A673 (cell line): ENCODE measurements at regions not wholly inside any gene's neighbourhood (a gene's known extent, or its start where the extent isn't known, plus 50 kb on each side); places are given as distances from the start of the nearest gene placed in this dataset.

Experiments
- BruUV-seq: library from RNA; stranded (reverse); fragments of 400-500 nt; replicated peaks from 2 replicates; lab custom pipeline; 2021; lab: Mats Ljungman, UMichigan
- CTCF ChIA-PET: fragments of 300-600 bp; sonication (Branson Sonifier 250); formaldehyde crosslinking; loops from one replicate; lab custom pipeline; 2022; ENCODE audit warnings: antibody characterized with exemption; lab: Charles Lee
- POLR2A ChIA-PET: fragments of 300-600 bp; sonication (Branson Sonifier 250); formaldehyde crosslinking; loops from one replicate; lab custom pipeline; 2022; ENCODE audit warnings: antibody characterized with exemption; ENCODE audit not compliant: low non-redundant PET; lab: Charles Lee
- DNase-seq: peaks from one replicate; pipeline ENCODE4 v3.0.0-alpha.2; 2015; ENCODE audit warnings: low spot score
- H3K27ac ChIP-seq: fragments of 200-600 bp; sonication (generic); 2 replicates; pipeline ENCODE4 v1.5.1; 2016; ENCODE audit warnings: mixed run types, low read depth, mild to moderate bottlenecking, mixed read lengths, antibody characterized with exemption, low read length; ENCODE audit not compliant: poor library complexity, severe bottlenecking
- H3K27me3 ChIP-seq: fragments of 200-600 bp; sonication (generic); replicated peaks from 2 replicates; pipeline ENCODE4 v1.6.1; 2017; ENCODE audit warnings: mixed run types, low read depth, mild to moderate bottlenecking, mixed read lengths, antibody characterized with exemption, low read length; ENCODE audit not compliant: insufficient read depth, poor library complexity
- H3K36me3 ChIP-seq: fragments of 200-600 bp; sonication (generic); 2 replicates; pipeline ENCODE4 v1.6.1; 2016; ENCODE audit warnings: mixed run types, mild to moderate bottlenecking, mixed read lengths, antibody characterized with exemption, low read length; ENCODE audit not compliant: insufficient read depth, poor library complexity, severe bottlenecking
- H3K4me1 ChIP-seq: fragments of 200-600 bp; sonication (generic); 2 replicates; pipeline ENCODE4 v1.6.1; 2017; ENCODE audit warnings: mixed run types, mild to moderate bottlenecking, mixed read lengths, antibody characterized with exemption, low read length; ENCODE audit not compliant: insufficient read depth, poor library complexity, severe bottlenecking
- H3K4me3 ChIP-seq: fragments of 200-600 bp; sonication (generic); 2 replicates; pipeline ENCODE4 v1.5.1; 2016; ENCODE audit warnings: low read depth, mixed run types, mild to moderate bottlenecking, mixed read lengths, low read length; ENCODE audit not compliant: poor library complexity, severe bottlenecking
- H3K9me3 ChIP-seq: fragments of 200-600 bp; sonication (generic); 2 replicates; pipeline ENCODE4 v1.6.1; 2016; ENCODE audit warnings: mixed run types, low read depth, mild to moderate bottlenecking, mixed read lengths, antibody characterized with exemption, low read length; ENCODE audit not compliant: poor library complexity, severe bottlenecking
- EZH2 ChIP-seq: fragments of 200-600 bp; sonication (generic); IDR thresholded peaks from 2 replicates; pipeline ENCODE4 v1.6.1; 2017; ENCODE audit warnings: borderline replicate concordance, low read depth, mild to moderate bottlenecking, mixed read lengths, antibody characterized with exemption, low read length; ENCODE audit not compliant: poor library complexity, severe bottlenecking
- intact Hi-C: fragments of 100-400 bp; cut with micrococcal nuclease; formaldehyde crosslinking; loops from one replicate; pipeline ENCODE4 v1.10.0; 2022; ENCODE audit not compliant: unreplicated experiment
- TF ChIP-seq, protein P1 (sequence below): fragments of 300-800, 200-600 bp; sonication (generic); conservative IDR thresholded peaks from 2 replicates; pipeline ENCODE4 v1.5.1; 2017; ENCODE audit warnings: low read depth, mild to moderate bottlenecking, antibody characterized with exemption, low read length, moderate library complexity, mixed read lengths

DNA sequence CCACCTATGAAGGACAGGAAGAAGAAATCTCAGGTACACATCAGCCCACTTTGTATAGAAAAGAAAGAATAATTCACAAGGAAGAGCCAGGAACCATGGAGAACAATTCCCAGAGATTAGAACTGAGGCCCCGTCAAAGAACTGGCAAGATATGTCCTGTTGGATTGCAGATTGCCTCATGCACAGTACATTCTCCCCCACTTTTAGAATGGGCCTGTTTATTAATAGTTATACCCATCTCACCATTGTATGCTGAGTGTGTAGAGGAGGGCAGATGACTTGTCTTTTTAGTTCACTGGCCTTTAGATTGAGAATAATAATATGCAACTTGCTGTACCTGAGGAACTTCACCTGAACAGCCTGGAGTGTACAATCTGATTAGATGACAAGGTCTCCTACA is 315.6 kb upstream of the HAND2 start:
- intact Hi-C loops, result no loop called here
- POLR2A ChIA-PET, result no interaction called here
- CTCF ChIA-PET, result no interaction called here
- no peak overlapping the region for H3K27ac ChIP-seq
- H3K27me3 ChIP-seq, result no peaks in the 10 kb centered on the region
- no peak for TF ChIP-seq EZH2
- TF ChIP-seq, protein P1, sequence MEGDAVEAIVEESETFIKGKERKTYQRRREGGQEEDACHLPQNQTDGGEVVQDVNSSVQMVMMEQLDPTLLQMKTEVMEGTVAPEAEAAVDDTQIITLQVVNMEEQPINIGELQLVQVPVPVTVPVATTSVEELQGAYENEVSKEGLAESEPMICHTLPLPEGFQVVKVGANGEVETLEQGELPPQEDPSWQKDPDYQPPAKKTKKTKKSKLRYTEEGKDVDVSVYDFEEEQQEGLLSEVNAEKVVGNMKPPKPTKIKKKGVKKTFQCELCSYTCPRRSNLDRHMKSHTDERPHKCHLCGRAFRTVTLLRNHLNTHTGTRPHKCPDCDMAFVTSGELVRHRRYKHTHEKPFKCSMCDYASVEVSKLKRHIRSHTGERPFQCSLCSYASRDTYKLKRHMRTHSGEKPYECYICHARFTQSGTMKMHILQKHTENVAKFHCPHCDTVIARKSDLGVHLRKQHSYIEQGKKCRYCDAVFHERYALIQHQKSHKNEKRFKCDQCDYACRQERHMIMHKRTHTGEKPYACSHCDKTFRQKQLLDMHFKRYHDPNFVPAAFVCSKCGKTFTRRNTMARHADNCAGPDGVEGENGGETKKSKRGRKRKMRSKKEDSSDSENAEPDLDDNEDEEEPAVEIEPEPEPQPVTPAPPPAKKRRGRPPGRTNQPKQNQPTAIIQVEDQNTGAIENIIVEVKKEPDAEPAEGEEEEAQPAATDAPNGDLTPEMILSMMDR, result no peak
- H3K36me3 ChIP-seq, result no peaks in the 10 kb centered on the region
- H3K4me1 ChIP-seq, result no peaks in the 10 kb centered on the region
- no TSS peak for BruUV-seq
- no peak for DNase-seq
- peaks cover 6% of the 10 kb centered on the region for H3K9me3 ChIP-seq
- no peak overlapping the region for H3K4me3 ChIP-seq

DNA sequence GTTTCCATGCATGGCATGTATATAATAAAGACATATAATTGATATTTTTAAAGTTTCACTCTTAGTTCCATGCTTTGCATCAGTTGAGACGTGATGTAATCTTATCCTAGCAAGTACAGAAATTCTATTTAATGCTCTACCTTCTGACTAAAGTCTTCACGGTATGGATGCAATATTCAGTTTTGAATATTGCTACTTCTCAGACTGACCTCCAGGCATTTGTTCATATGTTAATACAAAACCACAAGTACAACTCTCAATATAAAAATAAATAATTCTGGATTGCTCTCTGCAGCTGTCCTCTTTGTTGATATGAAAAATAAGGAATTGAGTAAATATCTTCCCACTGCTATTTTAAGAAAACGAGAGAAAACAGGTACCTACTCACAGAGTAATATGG is 309.8 kb upstream of the HAND2 start:
- POLR2A ChIA-PET, result no interaction called here
- CTCF ChIA-PET, result no interaction called here
- no peaks in the 10 kb centered on the region for H3K36me3 ChIP-seq
- BruUV-seq, result no TSS peak
- no peaks in the 10 kb centered on the region for H3K27me3 ChIP-seq
- peaks cover 6% of the 10 kb centered on the region for H3K9me3 ChIP-seq
- intact Hi-C loops, result no loop called here
- DNase-seq, result no peak
- no peak overlapping the region for H3K27ac ChIP-seq
- H3K4me1 ChIP-seq, result no peaks in the 10 kb centered on the region
- TF ChIP-seq EZH2, result no peak
- TF ChIP-seq, protein P1, result no peak
- no peak overlapping the region for H3K4me3 ChIP-seq

DNA sequence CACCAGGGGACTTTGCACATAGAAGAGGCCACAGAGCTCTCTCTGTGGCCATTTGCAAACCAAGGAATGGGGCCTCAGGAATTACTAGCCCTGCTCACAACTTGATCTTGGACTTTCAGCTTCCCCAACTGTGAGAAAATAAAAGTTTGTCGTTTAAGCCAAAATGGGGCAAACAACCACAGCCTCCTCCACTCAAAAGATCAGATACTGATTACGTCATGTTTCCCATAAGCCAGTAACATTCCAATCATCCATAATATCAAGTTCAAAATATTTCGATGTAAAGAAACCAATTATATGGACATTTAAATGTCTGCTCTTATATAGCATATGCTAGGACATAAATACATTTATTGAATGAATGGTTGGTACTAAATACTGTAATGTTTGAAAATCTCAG is 307.5 kb upstream of the HAND2 start:
- Histone ChIP-seq H3K27ac (no peak overlapping the region), H3K4me1 (peaks cover 7% of the 10 kb centered on the region), H3K27me3 (no peaks in the 10 kb centered on the region), H3K9me3 (peaks cover 2% of the 10 kb centered on the region), H3K4me3 (no peak overlapping the region), H3K36me3 (no peaks in the 10 kb centered on the region)
- intact Hi-C loops, result no loop called here
- ChIA-PET POLR2A (no interaction called here), CTCF (no interaction called here)
- TF ChIP-seq EZH2, result no peak
- TF ChIP-seq, protein P1, result no peak
- BruUV-seq, result no TSS peak
- DNase-seq, result no peak
